HG02852 (cell line): ENCODE measurements at regions not wholly inside any gene's neighbourhood (a gene's known extent, or its start where the extent isn't known, plus 50 kb on each side); places are given as distances from the start of the nearest gene placed in this dataset.
"Not testable (repeated sequence)": the region's sequence is repeated elsewhere in the genome, so short reads cannot be mapped to it uniquely, and the experiment has no call there.

Experiments used
- ATAC-seq: cut with Tn5 transposase; IDR thresholded peaks from one replicate; pipeline ENCODE4 v1.9.1; 2021; ENCODE audit warnings: mild to moderate bottlenecking, moderate library complexity; ENCODE audit not compliant: unreplicated experiment

- no peak for ATAC-seq
Measured at GRCh38 chr7:98727146-98727709, 110.1 kb downstream of the NPTX2 start.

DNA sequence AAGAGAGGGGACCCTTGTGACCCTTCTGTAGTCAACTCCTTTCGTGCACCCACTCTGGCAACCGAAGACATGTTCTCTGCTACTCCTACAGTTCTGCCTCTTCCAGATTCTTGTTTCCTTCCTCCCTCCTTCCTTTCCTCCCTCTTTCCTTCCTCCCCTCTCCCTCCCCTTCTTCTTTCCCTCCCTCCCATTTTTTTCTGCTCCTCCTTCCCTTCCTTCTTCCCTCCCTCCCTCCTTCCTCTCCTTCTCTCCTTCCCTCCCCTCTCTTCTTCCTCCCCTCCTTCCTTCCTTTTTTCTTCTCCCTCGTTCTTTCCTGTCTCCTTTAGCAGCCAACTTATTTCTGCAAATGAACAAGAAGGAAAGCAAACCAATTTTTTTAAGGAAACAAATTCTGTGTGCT lies 111.5 kb downstream of the NPTX2 start:
- no peak for ATAC-seq

DNA sequence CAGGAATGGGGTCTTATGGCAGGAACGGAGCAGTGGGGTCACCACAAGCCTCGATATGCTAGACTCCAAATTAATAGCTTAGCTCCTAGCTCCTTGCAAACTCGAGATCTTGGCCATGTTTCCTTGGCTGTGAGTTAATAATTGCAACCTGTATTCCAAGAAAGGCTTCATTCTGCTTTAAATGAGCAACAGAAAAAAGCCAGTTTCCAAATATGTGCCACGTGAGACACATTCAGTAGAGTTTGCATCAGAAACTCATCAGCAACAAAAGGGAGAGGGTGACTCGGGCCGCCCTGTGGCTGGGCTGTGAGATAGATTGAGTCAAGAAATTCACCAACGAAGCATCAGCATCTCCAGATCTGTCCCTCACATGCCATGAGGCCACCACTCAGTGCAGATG lies 112.0 kb downstream of the NPTX2 start:
- ATAC-seq, result no peak

DNA sequence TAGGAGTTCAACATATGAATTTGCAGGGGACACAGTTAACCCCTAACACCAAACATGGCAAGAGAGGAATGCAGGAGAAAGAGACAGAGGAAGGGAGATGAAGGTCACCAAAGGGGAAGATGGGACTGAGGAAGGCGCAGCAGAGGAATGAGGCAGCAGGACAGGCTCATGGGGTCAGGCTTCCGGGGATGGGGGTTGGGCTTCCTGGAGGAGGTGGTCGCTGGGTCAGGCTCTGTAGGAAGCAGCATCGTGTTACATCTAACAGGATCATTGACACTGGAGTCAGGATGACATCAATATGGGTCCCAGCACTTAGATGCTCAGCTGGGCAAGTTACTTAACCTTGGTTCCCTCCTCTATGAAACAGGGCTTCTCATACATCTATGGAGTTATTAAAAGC lies 113.2 kb downstream of the NPTX2 start:
- no peak for ATAC-seq

DNA sequence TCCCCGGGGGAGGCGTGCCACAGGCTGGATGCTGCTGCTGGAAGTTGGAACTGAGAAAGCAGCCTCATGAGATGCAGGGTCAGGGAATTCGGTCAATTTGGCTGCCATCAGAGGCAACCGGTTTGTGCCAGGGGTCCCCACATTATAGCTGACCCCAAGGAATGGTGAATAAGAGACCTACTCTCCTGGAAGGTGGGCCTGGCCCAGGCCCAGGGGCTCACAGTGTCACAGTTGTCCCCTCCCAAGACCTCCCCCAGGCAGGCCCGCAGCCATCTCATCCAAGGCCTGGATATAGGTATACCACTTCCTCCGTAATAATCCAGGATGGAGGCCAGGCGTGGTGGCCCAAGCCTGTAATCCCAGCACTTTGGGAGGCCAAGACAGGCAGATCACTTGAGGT lies 114.6 kb downstream of the NPTX2 start:
- no peak for ATAC-seq

GRCh38 chr7:98733036-98733435 lies 116.0 kb downstream of the NPTX2 start:
- ATAC-seq, result no peak

DNA sequence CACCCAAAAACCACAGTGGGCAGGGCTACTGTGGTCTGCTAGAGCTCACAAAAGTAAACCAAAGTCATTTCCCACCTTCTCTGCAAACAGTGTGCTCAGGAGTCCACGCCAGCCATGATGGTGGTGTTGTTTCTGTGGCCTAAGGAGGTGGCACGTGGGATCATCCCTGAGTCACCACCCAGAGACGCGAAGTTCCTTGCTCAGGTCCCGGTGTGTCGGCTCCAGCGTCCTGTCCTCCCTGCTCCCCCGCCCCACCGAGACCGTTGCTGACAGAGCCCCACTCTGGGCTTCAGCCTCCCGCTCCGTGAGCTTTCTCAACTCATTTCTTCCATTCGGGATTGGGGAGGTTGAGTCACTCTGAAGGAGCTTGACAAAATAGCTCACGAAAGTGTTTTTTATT lies 118.7 kb downstream of the NPTX2 start:
- no peak for ATAC-seq

GRCh38 chr7:98736461-98736860 lies 119.4 kb downstream of the NPTX2 start:
- ATAC-seq, result not testable (repeated sequence)

DNA sequence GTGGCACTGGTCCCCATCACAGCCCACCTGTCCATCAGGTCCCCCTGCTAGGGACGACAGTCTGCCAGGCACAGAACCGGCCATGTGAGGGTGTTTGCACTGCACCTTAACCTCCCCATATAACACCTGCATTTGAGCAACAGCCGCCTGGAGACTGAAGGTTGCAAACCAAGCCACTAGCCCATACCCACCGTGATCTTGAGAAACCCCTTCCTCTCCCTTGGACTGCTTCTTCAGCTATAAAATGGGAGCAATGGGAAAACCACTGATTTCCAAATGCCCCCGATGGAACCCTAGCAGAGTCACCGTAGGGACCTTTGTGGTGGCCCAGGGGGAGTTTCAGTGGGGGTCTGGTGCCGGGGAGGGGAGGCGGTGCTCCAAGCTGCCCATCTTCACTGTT lies 120.1 kb downstream of the NPTX2 start:
- ATAC-seq, result no peak

- ATAC-seq, result no peak
Measured at GRCh38 chr7:98740643-98741042, 123.6 kb downstream of the NPTX2 start.

GRCh38 chr7:98745722-98746318 lies 124.0 kb downstream of the TMEM130 start:
- no peak for ATAC-seq

GRCh38 chr7:98748090-98748489 lies 121.7 kb downstream of the TMEM130 start:
- no peak for ATAC-seq

DNA sequence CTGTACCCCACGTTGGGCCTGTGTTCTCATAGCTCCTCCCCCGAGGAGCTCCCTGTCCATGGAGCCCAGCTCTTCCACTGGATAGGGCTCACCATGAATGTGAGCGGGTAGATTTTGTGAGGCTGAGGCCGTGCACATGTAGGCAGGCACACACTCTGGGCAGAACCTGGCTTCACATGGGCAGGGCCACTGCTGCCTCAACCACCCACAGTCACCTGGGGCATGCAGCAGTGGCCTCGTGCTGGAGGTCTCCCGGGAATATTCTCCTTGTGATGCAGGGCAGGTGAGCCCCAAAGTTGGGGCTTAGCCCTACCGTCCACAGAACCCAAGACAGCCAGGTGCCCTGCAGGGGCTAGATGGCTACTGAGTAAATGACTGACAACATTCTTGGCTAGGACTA lies 116.6 kb downstream of the TMEM130 start:
- ATAC-seq, result no peak

GRCh38 chr7:98753989-98754479 lies 115.8 kb downstream of the TMEM130 start:
- no peak for ATAC-seq

DNA sequence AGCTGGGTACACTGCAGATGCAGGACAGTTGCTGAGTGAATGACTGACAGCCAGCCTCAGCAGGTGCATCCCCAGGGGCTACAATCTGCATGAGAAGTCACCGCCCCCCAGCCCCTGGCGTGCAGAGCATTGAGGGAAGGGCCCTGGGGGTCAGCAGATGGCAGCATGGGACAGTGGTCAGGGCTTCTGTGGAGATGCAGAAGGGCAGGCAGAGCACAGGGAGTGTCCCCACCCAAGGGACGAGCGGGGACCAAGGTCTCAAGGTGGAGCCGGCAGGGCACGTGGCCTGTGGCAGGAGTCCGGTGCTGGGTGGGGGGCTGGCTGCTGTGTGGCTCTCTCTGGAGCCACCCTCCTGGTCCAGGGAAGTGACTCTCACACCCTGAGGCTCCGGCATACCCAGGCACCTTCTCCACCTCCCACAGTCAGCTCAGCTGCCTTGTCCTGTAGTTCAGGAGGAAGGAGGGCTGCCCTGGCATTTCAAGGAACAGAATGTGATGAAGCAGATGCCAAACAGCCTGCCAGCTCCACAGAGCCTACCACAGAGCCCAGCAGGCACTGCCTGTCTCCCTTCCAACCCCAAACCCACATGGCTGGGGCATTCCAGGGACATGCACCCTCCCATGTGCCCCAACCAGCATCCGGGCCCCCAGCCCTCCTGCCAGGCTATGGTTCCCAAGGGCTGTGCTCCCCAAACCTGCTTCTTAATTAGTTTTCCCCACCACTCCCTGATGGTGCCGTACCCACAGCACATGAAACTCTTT lies 114.5 kb downstream of the TMEM130 start:
- ATAC-seq, result no peak

GRCh38 chr7:98758157-98758556 lies 111.7 kb downstream of the TMEM130 start:
- ATAC-seq, result no peak

DNA sequence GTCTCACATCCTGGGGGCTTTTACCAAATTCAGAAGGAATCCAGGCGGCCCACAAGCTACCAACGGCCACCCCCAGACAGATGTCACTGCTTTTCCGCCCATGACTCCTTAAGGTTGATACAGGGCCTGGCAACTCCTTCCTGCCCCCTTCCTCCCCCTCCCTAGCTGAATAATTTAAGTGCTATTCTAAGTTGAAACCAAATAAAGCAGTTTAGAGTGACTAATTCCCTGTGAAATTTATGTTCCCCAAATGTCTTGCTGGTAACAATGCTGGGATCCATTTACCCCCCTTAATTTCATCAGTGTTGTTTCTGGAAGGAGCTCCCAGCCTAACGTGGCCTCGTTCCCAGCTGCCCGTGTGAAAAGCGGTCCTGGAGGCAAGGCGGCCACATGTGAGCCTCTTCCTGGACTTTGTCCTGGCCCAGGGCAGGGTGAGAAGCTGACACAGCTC lies 109.6 kb downstream of the TMEM130 start:
- no peak for ATAC-seq

GRCh38 chr7:98761225-98761624 lies 108.6 kb downstream of the TMEM130 start:
- ATAC-seq, result no peak

GRCh38 chr7:98762620-98763019 lies 107.2 kb downstream of the TMEM130 start:
- no peak for ATAC-seq

GRCh38 chr7:98763441-98763840 lies 106.4 kb downstream of the TMEM130 start:
- ATAC-seq, result no peak

- no peak for ATAC-seq
Measured at GRCh38 chr7:98764946-98765345, 104.9 kb downstream of the TMEM130 start.

DNA sequence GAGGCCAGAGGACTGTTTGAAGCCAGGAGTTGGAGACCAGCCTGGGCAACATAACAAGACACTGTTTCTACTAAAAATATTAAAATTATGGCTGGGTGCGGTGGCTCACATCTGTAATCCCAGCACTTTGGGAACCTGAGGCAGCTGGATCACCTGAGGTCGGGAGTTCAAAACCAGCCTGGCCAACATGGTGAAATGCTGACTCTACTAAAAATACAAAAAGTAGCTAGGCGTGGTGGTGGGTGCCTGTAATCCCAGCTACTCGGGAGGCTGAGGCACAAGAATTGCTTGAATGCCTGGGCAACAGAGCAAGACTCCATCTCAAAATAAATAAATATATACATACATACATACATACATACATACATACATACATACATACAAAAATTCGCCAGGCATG lies 99.7 kb downstream of the TMEM130 start:
- not testable (repeated sequence) for ATAC-seq
